GM18505 (cell line): ENCODE measurements at regions not wholly inside any gene's neighbourhood (a gene's known extent, or its start where the extent isn't known, plus 50 kb on each side); places are given as distances from the start of the nearest gene placed in this dataset.

Experiments used
- ATAC-seq: cut with Tn5 transposase; IDR thresholded peaks from one replicate; pipeline ENCODE4 v1.9.1; 2021; ENCODE audit not compliant: unreplicated experiment
- POLR2A ChIP-seq: IDR thresholded peaks from 4 replicates; pipeline ENCODE4 v1.6.1; 2011; ENCODE audit warnings: borderline replicate concordance; ENCODE audit not compliant: insufficient read depth, insufficient read length; ENCODE audit errors: extremely low read depth

DNA sequence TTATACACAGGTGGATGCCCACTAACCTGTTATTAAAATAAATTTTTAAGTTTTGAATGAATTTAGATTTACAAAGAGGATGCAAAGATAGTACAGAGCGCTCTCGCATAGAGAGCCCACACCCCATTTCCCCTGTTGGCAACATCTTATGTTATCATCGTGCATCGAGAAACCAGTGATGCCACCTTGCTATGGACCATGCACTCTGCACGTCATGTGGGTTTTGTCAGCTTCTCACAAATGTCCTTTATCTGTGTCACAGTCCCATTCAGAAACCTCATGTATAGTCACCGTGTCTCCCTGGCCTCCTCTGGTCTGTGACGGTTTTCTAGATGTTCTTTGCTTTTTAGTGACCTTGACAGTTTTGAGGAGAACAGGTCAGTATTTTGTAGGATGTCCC lies 60.0 kb downstream of the ING1 start:
- TF ChIP-seq POLR2A: no peak
- ATAC-seq: no peak

DNA sequence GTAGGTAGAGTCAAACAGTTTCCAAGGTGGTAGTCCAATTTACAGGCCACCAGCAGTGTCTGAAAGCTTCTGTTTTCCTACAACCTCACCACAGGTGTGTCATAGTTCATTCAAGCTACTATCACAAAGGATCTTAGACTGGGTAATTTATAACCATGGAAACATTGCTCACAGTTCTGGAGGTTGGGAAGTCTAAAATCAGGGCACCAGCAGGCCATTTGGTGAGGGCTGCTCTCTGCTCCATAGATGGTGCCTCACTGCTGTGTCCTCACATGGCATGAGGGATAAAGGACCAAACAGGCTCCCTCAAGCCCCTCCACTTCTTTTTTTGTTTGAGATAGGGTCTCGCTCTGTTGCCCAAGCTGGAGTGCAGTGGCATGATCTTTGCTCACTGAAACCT lies 60.6 kb downstream of the ING1 start:
- TF ChIP-seq POLR2A: no peak
- no peak for ATAC-seq

DNA sequence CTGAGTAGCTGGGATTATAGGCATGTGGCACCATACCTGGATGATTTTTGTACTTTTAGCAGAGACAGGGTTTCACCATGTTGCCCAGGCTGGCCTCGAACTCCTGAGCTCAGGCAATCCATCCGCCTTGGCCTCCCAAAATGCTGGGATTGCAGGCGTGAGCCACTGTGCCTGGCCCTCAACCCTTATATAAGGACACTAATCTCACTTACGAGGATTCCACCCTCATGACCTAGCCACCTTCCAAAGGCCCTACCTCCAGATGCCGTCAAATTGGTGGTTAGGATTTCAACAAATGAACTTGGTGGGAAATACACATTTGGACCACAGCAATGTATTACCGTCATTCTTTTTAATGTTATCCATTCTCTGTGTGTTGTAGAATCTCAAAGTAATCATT lies 61.0 kb downstream of the ING1 start:
- TF ChIP-seq POLR2A: no peak
- ATAC-seq: no peak

DNA sequence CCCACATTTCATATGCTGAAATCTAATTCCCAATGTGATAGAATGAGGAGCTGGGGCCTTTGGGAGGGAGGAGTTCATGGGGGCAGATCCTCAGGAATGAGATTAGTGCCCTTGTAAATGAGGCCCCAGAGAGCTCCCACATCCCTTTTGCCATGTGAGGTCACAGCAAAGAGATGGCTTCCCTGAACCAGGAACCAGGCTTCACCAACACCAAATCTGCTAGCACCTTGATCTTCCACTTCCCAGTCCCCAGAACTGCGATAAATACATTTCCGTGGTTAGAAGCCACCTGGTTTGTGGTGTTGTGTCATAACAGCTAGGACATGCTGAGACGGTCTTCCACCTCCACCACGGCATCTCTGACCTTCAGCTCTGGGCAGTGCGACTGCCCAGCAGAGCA lies 62.1 kb downstream of the ING1 start:
- no peak for ATAC-seq

DNA sequence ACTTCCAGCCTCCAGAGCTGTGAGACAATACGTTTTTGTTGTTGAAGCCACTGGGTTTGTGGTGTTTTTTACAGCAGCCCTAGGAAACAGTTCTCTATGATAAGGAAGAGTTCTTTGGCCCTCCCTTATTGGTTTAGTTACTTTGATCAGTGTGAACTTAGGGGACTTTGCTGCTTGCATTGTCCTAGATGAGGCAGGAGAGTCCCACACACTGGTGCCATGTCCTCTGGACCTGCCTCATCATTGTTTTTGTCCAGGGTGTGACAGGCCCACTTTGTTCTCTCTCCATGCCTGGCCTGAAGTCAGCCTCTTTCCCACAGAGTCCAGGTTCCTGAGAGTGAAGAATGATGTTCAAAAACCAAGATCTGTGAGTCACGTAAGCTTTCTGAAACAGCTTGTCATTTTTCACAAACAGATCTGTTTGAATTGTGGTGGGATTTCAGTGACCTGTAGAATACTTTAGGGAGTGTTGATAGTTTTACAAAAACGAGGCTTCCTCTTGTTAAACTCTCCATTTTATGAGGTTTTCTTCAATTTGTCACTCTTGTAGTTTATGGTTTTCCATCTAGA lies 63.8 kb downstream of the ING1 start:
- no peak for TF ChIP-seq POLR2A
- no peak for ATAC-seq

More for the DNA sequence above, 62.1 kb downstream of the ING1 start:
- no peak for TF ChIP-seq POLR2A

DNA sequence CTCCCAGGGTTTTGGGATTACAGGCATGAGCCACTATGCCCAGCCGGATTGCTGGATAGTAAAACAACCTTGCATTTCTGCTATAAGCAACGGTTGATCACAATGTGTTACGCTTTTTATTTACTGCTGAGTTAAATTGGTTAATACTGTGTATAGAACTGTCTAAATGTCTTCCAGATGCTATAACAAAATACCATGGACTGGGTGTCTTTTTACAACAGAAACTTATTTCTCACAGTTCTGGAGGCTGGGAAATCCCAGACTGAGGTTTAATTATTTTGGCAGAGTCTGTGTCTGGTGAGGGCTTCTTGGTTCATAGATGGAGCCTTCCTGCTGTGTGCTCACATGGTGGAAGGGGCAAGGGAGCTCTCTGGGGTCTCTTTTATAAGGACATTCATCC lies 65.5 kb downstream of the ING1 start:
- ATAC-seq: no peak

DNA sequence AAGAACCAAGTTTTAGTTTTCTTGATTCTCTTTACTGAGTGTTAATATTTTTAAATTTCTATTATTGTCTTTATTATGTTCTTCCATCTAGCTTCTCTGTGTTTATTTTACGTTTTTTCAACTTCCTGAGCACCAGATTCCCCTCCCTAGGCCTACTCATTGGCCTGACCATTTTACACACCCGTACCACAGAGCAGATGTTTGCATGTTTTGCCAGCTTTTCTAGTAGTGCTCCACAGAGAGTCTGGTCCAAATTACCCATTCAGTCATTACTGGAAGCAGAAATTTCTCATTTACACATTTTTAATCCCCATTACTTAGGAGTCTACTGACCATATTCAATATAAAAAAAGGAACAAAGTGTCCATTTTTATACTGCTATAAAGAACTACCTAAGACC lies 66.9 kb downstream of the ING1 start:
- TF ChIP-seq POLR2A: no peak
- no peak for ATAC-seq

More for the DNA sequence above, 65.5 kb downstream of the ING1 start:
- no peak for TF ChIP-seq POLR2A

DNA sequence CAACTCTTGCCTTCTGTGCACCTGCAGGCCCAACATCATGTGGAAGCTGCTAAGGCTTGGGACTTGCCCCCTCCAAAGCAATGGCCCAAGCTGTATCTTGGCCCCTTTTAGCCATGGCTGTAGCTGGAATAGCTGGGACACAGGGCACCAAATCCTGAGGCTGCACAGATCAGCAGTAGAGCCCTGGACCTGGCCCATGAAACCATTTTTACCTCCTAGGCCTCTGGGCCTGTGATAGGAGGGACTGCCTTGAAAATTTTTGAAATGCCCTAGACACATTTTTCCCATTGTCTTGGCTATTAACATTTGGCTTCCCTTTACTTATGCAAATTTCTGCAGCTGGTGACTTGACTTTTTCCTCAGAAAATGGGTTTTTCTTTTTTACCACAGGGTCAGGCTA lies 68.7 kb downstream of the ING1 start:
- no peak for TF ChIP-seq POLR2A
- no peak for ATAC-seq

DNA sequence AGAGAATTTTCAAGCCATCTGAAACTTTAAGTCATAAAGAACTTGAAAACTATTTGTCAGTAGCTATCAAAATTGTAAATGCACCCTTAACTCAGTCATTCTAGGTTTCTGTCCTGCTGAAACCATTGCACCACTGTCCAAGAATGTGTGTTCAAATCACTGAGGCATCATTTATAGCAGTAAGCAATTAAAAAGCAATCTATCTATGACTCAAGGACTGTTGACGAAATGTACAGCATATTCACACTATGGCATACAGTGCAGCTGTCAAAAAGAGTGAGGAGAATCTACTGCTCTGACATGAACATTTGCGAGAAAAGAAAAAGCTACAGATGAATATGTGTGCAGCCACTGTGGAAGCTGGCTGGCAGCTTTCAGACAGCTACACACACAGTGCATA lies 71.2 kb downstream of the ING1 start:
- TF ChIP-seq POLR2A: no peak

GRCh38 chr13:110788778-110789177 lies 75.3 kb downstream of the ING1 start:
- no peak for TF ChIP-seq POLR2A

More for the DNA sequence above, 71.2 kb downstream of the ING1 start:
- ATAC-seq: no peak

DNA sequence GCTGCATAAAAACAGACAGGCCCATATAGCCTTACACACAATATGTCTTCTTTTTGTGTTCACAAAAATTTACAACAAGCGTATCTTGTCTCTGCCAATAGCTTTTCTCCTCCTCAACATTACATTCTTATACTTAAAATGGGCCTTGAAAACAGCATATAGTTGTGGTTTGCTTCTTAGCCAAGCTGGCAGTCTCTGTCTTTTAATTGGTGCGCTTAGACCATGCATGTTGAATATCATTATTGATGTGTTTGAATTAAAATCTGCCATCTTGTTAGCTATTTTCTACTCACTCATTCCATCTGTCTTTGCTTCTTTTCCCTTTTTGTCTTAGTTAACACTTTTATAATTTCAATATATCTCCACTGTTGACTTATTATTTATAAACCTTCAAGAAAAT lies 76.4 kb downstream of the ING1 start:
- no peak for TF ChIP-seq POLR2A
- no peak for ATAC-seq

More at GRCh38 chr13:110788778-110789177, 75.3 kb downstream of the ING1 start:
- ATAC-seq: no peak

GRCh38 chr13:110790371-110790770 lies 76.9 kb downstream of the ING1 start:
- no peak for TF ChIP-seq POLR2A
- no peak for ATAC-seq

DNA sequence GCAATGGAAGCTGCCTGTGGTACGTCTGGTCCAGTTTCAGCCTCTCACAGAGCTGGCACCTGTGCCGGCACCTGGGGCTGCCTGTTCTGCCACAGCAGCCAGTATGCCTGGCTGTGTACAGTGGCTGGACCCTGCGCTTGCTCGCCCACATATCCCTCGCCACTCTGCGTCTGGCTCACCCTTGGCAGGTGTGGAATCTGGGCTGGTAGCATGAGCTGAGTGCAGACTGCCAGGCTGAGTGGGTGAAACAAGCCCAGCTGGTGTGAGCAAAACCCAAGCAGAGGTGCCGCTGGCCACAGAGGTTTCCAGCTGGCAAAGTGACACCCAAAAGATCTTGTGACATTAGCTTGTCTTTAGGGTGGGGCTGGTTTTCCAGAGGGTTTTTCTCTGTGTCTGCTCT lies 80.7 kb downstream of the ING1 start:
- ATAC-seq: no peak

DNA sequence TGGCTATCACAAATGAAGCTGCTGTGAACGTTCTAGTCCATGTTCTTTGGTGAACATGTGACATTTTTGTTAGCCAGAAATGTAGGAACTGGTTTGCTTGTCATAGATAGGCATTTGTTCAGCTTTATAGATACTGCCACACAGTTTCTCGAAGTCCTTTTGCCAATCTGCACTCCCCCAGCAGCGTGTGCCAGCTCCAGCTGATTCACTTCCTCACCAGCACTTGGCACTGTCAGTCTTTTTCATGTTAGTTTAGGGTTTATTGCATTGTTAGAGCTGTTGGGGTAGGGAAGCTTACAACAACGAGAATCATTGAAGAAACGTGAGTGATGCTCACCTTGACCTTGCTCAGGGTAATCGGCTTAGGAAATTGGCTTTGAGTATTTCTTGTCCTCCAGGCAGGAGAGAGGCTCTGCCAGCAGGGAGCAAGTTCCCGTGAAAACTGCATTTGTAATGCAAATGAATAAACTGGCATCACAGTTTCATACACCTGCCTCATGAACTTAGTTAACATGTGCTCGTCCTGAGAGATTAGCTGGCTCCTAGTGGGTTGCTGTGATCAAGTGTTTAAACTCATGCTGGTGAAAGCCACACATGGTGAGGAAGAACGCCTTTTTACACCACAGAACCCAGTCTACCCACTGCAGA lies 83.9 kb downstream of the ING1 start:
- TF ChIP-seq POLR2A: no peak
- no peak for ATAC-seq

More for the DNA sequence above, 80.7 kb downstream of the ING1 start:
- no peak for TF ChIP-seq POLR2A
